Prostate gland (tissue), 2 donors: ENCODE measurements at regions not wholly inside any gene's neighbourhood (a gene's known extent, or its start where the extent isn't known, plus 50 kb on each side); places are given as distances from the start of the nearest gene placed in this dataset.

Experiments used
- POLR2AphosphoS5 ChIP-seq: sonication (generic); formaldehyde crosslinking; IDR thresholded peaks from one replicate; pipeline ENCODE4 v1.6.1; 2017; ENCODE audit warnings: antibody characterized with exemption
- TF ChIP-seq, protein P1 (sequence below), 4 experiments: fragments of 200-600 bp in 2 of 4; fragments of 450-650 bp in 2 of 4; sonication (generic) in 2 of 4; IDR thresholded peaks; 1 replicate in 3 of 4; 2 replicates in 1 of 4; pipeline ENCODE4 v1.5.1; 2016 to 2019; ENCODE audit warnings: antibody characterized with exemption in 4 of 4, mild to moderate bottlenecking in 2 of 4, moderate library complexity in 2 of 4

DNA sequence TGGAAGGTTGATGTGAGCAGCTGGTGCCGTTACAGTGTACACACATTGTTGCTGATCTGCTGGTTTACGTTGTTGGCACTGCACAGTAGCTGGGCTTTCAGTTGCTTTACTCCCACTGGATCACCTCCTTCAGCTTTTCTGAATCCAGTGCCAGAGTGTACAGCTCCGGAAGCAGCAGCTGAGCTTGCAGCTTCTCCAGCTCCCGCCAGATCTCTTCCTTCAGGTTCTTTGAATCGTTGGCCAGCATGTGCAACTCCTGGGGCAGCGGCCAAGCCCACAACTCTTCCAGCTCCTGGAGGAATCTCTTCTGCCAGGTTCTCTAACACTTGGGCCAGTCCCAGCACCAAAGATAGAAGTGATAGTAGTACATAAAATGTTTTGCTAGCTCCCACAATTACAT is 149.7 kb upstream of the RRP15 start:
- no peak for TF ChIP-seq POLR2AphosphoS5
- TF ChIP-seq, protein P1, sequence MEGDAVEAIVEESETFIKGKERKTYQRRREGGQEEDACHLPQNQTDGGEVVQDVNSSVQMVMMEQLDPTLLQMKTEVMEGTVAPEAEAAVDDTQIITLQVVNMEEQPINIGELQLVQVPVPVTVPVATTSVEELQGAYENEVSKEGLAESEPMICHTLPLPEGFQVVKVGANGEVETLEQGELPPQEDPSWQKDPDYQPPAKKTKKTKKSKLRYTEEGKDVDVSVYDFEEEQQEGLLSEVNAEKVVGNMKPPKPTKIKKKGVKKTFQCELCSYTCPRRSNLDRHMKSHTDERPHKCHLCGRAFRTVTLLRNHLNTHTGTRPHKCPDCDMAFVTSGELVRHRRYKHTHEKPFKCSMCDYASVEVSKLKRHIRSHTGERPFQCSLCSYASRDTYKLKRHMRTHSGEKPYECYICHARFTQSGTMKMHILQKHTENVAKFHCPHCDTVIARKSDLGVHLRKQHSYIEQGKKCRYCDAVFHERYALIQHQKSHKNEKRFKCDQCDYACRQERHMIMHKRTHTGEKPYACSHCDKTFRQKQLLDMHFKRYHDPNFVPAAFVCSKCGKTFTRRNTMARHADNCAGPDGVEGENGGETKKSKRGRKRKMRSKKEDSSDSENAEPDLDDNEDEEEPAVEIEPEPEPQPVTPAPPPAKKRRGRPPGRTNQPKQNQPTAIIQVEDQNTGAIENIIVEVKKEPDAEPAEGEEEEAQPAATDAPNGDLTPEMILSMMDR (IDR thresholded peaks at IDR 0.05), result no peak
